NCI-H1105 (cell line): ENCODE measurements at regions not wholly inside any gene's neighbourhood (a gene's known extent, or its start where the extent isn't known, plus 50 kb on each side); places are given as distances from the start of the nearest gene placed in this dataset.
"Not testable (repeated sequence)": the region's sequence is repeated elsewhere in the genome, so short reads cannot be mapped to it uniquely, and the experiment has no call there.

Experiments used
- DNase-seq: peaks from one replicate; lab custom pipeline; 2025; lab: John Stamatoyannopoulos, UW

DNA sequence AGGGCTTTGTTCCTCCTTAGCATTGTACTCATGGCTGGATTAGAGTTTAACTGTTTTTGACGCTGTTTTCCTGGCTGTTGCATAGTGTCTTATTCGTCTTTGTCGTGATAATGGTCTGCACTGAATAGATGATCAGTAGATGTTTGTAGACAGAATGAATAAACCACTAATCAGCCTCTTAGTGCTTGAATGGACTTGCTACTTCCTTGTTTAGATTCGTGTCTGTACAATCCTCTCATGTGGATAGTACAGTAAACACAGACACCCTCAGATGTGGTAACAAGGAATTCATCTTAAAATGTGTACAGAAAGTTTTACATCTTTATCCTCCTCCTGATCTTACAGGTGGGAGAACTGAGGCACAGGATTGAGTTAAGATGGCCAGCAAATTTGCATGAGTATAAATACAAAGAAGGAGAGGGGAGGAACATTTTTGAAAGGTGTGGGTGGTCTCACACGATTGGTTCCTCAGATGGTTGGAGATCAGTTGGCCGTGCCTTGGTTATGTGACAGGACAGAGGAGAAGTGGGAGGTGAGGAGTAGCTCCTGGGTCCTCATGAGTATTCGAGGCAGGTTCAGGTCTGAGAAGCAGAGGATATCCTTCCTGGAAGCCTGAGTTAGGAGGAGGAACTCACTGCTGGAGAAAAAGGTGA lies 196.0 kb downstream of the KLRB1 start:
- not testable (repeated sequence) for DNase-seq

DNA sequence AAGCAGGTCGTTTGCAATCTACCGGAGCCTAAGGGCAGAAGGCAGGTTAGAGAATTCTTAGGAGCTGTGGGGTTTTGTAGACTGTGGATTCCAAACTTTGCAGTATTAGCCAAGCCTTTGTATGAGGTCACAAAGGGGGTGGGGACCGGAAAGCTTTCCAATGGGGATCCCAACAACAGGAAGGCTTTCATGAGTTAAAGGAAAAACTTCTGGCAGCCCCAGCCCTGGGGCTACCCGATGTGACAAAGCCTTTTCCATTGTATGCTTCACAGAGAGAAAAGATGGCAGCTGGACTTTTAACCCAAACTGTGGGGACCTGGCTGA lies 199.2 kb upstream of the PZP start:
- DNase-seq: not testable (repeated sequence)

GRCh38 chr12:9406564-9407424 lies 198.6 kb upstream of the PZP start:
- no peak for DNase-seq

GRCh38 chr12:9405886-9406563 lies 197.8 kb upstream of the PZP start:
- DNase-seq: no peak

DNA sequence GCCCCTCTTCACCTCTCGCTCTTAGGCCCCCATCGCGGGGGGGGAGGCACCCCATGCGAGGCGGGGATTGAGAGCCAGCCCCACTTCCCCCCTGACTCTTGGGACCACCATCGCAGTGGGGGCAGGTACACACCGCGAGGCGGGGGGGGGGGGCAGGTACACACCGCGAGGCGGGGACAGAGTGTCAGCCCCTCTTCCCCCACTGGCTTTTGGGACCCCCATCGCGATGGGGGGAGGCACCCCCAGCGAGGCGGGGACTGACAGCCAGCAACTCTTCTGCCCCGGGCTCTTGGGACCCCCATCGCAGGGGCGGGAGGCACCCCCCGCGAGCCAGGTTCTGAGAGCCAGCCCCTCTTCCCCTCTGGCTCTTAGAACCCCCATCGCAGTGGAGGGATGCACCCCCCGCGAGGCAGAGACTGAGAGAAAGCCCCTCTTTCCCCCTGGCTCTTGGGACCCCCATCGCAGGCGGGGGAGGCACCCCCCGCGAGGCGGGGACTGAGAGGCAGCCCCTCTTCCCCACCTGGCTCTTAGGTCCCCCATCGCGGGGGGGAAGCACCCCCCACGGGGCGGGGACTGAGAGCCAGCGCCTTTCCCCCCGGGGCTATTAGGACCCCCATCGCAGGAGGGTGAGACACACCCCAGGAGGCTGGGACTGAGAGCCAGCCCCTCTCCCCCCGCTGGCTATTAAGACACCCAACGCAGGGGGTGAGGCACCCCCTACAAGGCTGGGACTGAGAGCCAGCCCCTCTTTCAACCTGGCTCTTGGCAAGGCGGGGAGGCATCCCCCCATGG lies 196.5 kb upstream of the PZP start:
- DNase-seq: no peak

DNA sequence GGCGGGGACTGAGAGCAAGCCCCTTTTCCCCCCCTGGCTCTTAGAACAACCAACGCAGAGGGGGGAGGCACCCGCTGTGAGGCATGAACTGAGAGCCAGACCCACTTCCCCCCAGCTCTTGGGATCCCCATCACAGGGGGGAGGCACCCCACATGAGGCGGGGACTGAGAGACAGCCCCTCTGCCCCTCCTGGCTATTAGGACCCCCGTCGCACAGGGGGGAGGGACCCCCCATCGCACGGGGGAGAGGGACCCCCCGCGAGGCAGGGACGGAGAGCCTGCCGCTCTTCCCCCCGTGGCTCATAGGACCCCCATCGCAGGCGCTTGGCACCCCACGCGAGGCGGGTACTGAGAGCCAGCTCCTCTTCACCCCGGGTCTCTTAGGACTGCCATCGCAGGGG lies 195.8 kb upstream of the PZP start:
- DNase-seq: no peak

DNA sequence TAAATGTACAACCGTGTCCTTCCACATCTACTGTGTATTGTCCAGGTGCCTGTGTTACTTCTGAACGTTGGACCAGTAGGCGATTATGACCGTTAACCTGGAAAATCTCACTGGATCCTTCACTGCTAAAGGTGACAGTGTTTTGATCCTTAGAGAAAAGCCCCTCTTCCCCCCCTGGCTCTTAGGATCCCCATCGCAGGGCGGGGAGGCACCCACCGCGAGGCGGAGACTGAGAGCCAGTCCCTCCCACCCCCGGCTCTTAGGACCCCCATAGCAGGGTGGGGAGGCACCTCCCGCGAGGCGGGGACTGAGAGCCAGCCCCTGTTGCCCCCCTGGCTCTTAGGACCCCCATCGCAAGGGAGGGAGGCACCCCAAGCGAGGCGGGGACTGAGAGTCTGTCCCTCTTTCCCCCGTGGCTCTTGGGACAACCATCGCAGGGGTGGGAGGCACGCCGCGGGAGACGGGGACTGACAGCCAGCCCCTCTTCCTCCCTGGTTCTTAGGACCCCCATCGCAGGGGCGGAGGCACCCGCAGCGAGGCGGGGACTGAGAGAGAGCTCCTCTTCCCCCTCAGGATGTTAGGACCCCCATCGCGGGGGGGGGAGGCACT lies 194.3 kb upstream of the PZP start:
- not testable (repeated sequence) for DNase-seq

GRCh38 chr12:9396367-9396766 lies 188.2 kb upstream of the PZP start:
- DNase-seq: not testable (repeated sequence)

- not testable (repeated sequence) for DNase-seq
Observed at GRCh38 chr12:9395220-9395619, 187.0 kb upstream of the PZP start.

- DNase-seq: no peak
Observed at GRCh38 chr12:9392842-9393241, 184.6 kb upstream of the PZP start.

- no peak for DNase-seq
Observed at GRCh38 chr12:9391815-9392214, 183.6 kb upstream of the PZP start.

- no peak for DNase-seq
Observed at GRCh38 chr12:9390761-9391160, 182.6 kb upstream of the PZP start.

GRCh38 chr12:9389796-9390195 lies 181.6 kb upstream of the PZP start:
- no peak for DNase-seq

- DNase-seq: no peak
Observed at GRCh38 chr12:9388379-9388778, 180.2 kb upstream of the PZP start.

DNA sequence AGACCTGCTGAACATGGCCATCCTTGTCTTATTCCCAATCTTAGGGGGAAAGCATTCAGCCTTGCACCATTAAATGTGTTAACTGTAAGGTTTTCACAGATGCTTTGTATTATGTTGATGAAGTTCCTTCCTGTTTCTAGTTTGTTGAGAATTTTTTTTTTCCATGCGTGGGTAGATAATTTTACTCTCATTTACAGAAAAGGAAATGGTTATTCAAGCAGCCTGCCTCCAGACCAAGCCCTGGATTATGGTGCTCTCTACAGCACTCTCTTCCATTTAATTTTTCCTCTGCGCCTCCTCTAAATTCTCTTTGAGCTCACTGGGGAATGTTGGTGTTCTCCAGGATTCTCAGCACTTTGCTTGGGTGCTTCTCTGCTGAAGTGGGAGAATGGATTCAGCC lies 179.3 kb upstream of the PZP start:
- no peak for DNase-seq

- no peak for DNase-seq
Observed at GRCh38 chr12:9383585-9383984, 175.4 kb upstream of the PZP start.

DNA sequence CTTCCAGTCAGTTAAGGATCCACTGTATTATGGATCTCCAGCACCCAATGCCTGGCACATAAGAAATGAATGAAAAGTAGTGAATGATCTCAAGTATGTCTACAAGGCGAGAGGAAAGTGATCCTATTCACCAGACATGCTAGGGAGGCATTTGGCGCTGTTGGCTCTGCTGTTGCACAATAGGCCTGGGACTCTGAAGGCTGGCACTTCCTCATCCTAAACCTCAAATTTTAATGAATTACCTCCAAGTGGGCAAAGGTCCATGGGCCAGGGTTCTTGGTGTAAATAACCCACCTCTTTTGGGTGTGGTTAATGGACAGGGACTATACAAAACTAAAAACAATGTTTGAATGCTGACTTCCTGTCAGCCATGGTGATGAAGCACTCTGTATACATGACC lies 173.4 kb upstream of the PZP start:
- DNase-seq: no peak

DNA sequence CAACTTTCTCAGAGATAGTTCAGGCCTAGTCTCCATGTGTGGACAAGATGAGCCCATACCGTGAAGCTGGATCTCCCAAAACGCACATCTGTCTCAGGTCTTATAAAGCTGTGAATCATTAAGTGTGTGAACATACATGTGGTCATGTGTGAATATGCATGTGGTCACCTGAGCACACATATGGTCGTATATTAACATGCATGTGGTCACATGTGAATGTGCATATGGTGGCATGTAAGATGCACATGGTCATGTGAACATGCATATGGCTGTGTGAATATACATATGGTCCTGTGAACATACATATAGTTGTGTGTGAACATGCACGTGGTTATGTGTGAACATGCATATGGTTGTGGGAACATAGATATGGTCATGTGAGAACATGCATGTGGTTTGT lies 172.5 kb upstream of the PZP start:
- DNase-seq: no peak

- DNase-seq: no peak
Observed at GRCh38 chr12:9379023-9379742, 171.0 kb upstream of the PZP start.

GRCh38 chr12:9378430-9378835 lies 170.2 kb upstream of the PZP start:
- DNase-seq: no peak

DNA sequence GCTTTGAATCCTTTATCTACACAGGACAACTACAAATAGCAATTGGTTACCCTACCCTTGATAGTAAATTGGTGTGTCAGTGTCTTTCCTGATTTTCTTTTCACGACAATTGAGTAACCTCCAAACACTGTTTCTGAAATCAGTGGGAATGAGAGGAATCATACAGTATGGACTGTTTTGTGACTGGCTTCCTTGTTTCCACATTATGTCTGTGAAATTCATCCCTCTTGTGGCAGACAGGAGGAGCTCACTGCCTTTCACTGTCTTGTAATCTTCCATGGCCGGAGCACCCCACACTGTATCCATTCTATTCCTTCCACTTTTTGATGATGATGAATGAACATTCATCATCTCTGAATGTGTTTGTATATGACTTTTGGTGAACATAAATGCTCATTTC lies 164.0 kb upstream of the PZP start:
- no peak for DNase-seq
